Upper lobe of right lung (tissue), 1 donor: ENCODE measurements at regions not wholly inside any gene's neighbourhood (a gene's known extent, or its start where the extent isn't known, plus 50 kb on each side); places are given as distances from the start of the nearest gene placed in this dataset.

Experiments
- ATAC-seq: fragments of 200-7000 bp; cut with Tn5 transposase; one replicate; pipeline ENCODE4 v1.9.1; 2020; ENCODE audit warnings: mild to moderate bottlenecking, moderate library complexity
- DNase-seq: peaks from one replicate; pipeline ENCODE4 v3.0.0-alpha.2; 2020
- H3K27ac ChIP-seq: fragments of 200-600 bp; one replicate; pipeline ENCODE4 v1.8.0; 2022
- H3K27me3 ChIP-seq: fragments of 200-600 bp; one replicate; pipeline ENCODE4 v1.8.0; 2022; ENCODE audit warnings: mild to moderate bottlenecking
- H3K36me3 ChIP-seq: fragments of 200-600 bp; one replicate; pipeline ENCODE4 v1.8.0; 2022
- H3K4me1 ChIP-seq: fragments of 200-600 bp; one replicate; pipeline ENCODE4 v1.8.0; 2022
- H3K4me3 ChIP-seq: fragments of 200-600 bp; one replicate; pipeline ENCODE4 v1.8.0; 2022; ENCODE audit warnings: mild to moderate bottlenecking
- H3K9me3 ChIP-seq: fragments of 200-600 bp; one replicate; pipeline ENCODE4 v1.8.0; 2022
- intact Hi-C: fragments of 100-400 bp; cut with DNase I; formaldehyde crosslinking; loops from one replicate; pipeline ENCODE4 v1.11.0; 2022
- TF ChIP-seq, protein P1 (sequence below): fragments of 200-600 bp; IDR thresholded peaks from one replicate; pipeline ENCODE4 v1.8.0; 2022; ENCODE audit warnings: antibody characterized with exemption
- donor health status: DM: no; HTN: yes; CAD: no; lungs with severe emphysema.

- peaks cover 9% of the 10 kb centered on the region for H3K27me3 ChIP-seq
- intact Hi-C loops: no loop called here
- no peaks in the 10 kb centered on the region for H3K4me1 ChIP-seq
- TF ChIP-seq, protein P1, sequence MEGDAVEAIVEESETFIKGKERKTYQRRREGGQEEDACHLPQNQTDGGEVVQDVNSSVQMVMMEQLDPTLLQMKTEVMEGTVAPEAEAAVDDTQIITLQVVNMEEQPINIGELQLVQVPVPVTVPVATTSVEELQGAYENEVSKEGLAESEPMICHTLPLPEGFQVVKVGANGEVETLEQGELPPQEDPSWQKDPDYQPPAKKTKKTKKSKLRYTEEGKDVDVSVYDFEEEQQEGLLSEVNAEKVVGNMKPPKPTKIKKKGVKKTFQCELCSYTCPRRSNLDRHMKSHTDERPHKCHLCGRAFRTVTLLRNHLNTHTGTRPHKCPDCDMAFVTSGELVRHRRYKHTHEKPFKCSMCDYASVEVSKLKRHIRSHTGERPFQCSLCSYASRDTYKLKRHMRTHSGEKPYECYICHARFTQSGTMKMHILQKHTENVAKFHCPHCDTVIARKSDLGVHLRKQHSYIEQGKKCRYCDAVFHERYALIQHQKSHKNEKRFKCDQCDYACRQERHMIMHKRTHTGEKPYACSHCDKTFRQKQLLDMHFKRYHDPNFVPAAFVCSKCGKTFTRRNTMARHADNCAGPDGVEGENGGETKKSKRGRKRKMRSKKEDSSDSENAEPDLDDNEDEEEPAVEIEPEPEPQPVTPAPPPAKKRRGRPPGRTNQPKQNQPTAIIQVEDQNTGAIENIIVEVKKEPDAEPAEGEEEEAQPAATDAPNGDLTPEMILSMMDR: no peak
- DNase-seq (no peak), ATAC-seq (no peak)
- H3K4me3 ChIP-seq: no peak overlapping the region
- no peak overlapping the region for H3K27ac ChIP-seq
- H3K36me3 ChIP-seq: no peaks in the 10 kb centered on the region
- H3K9me3 ChIP-seq: no peaks in the 10 kb centered on the region
These were observed 490.8 kb downstream of the NPIPA7 start for GRCh38 chr16:16869746-16870145.

GRCh38 chr16:16871196-16871595, 492.3 kb downstream of the NPIPA7 start:
- intact Hi-C loops: no loop called here

GRCh38 chr16:16877061-16877460, 498.1 kb downstream of the NPIPA7 start:
- DNase-seq (no peak), ATAC-seq (no peak)
- TF ChIP-seq, protein P1: no peak
- H3K9me3 ChIP-seq: no peaks in the 10 kb centered on the region
- H3K4me3 ChIP-seq: no peak overlapping the region
- no peak overlapping the region for H3K27ac ChIP-seq
- no peaks in the 10 kb centered on the region for H3K36me3 ChIP-seq
- H3K4me1 ChIP-seq: no peaks in the 10 kb centered on the region
- no peaks in the 10 kb centered on the region for H3K27me3 ChIP-seq
- intact Hi-C loops: no loop called here

More at GRCh38 chr16:16871196-16871595, 492.3 kb downstream of the NPIPA7 start:
- H3K36me3 ChIP-seq: no peaks in the 10 kb centered on the region
- peaks cover 9% of the 10 kb centered on the region for H3K27me3 ChIP-seq
- no peak for ATAC-seq
- DNase-seq: no peak
- TF ChIP-seq, protein P1: no peak
- no peaks in the 10 kb centered on the region for H3K9me3 ChIP-seq
- no peaks in the 10 kb centered on the region for H3K4me1 ChIP-seq
- no peak overlapping the region for H3K27ac ChIP-seq
- no peak overlapping the region for H3K4me3 ChIP-seq

DNA sequence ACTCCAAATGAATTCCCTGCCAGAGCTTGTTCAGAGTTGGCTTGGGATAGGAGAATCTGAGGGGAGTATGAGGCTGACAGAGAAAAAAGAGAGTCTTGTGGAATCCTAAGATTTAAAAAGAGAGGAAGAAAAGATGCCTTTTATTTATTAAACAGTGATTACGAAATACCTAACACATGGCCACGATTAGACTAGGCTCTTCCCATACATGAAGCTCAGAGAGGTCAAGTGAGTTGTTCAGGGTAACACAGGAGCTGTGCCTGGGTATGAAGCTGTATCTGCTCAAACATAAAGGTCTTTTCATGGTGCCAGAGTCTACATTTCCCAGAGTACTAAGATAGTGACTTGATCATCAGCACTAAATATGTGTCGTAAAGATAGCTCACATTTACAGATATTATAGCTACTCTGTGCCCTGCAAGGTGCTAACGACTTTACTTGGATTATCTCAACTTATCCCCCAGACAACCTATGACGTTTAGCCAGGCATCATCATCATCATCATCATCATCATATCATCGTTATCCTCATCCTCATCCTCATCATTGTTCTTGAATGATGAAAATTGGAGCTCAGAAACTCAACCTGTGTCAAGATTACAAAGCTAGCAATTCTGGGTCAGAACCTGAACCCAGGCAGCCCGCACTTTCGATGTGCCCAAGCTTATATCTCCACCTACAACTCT, 500.8 kb downstream of the NPIPA7 start:
- DNase-seq (no peak), ATAC-seq (no peak)
- no peaks in the 10 kb centered on the region for H3K27me3 ChIP-seq
- H3K4me3 ChIP-seq: no peak overlapping the region
- H3K4me1 ChIP-seq: no peaks in the 10 kb centered on the region
- TF ChIP-seq, protein P1: no peak
- no peak overlapping the region for H3K27ac ChIP-seq
- intact Hi-C loops: no loop called here
- no peaks in the 10 kb centered on the region for H3K9me3 ChIP-seq
- H3K36me3 ChIP-seq: no peaks in the 10 kb centered on the region

DNA sequence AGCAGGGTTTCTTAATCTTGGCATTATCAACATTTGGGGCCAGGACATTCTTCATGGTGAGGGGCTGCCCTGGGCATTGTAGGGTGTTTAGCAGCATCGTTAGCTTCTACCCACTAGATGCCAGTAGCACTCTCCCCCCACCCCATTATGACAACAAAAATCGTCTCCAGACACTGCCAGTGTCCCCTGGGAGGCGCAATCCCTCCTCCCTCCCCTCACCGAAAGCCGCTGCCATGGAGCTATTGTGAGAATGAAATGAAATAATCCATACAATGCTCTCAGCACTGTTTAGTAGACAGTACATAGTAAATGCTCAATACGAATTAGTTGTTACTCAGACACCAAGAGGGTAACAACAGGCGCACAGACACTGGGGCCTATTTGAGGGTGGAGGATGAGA, 502.9 kb downstream of the NPIPA7 start:
- Histone ChIP-seq H3K27ac (no peak overlapping the region), H3K27me3 (no peaks in the 10 kb centered on the region), H3K36me3 (no peaks in the 10 kb centered on the region), H3K9me3 (no peaks in the 10 kb centered on the region), H3K4me3 (no peak overlapping the region), H3K4me1 (no peaks in the 10 kb centered on the region)
- TF ChIP-seq, protein P1: no peak
- intact Hi-C loops: no loop called here
- ATAC-seq (no peak), DNase-seq (no peak)

GRCh38 chr16:16882766-16883165, 503.8 kb downstream of the NPIPA7 start:
- no peaks in the 10 kb centered on the region for H3K9me3 ChIP-seq
- TF ChIP-seq, protein P1: no peak
- no peaks in the 10 kb centered on the region for H3K4me1 ChIP-seq
- H3K36me3 ChIP-seq: no peaks in the 10 kb centered on the region
- intact Hi-C loops: no loop called here
- H3K27ac ChIP-seq: no peak overlapping the region
- DNase-seq: no peak
- no peaks in the 10 kb centered on the region for H3K27me3 ChIP-seq
- H3K4me3 ChIP-seq: no peak overlapping the region
- no peak for ATAC-seq
